Retinal pigment epithelial cell (primary cell): ENCODE measurements at regions not wholly inside any gene's neighbourhood (a gene's known extent, or its start where the extent isn't known, plus 50 kb on each side); places are given as distances from the start of the nearest gene placed in this dataset.

Experiments
- DNase-seq: peaks from one replicate; pipeline ENCODE4 v3.0.0-alpha.2; 2010; ENCODE audit warnings: low read depth
- H3K4me3 ChIP-seq: 2 replicates; pipeline ENCODE4 v1.5.1; 2011; ENCODE audit warnings: mild to moderate bottlenecking, low read length, control low read depth, moderate library complexity
- TF ChIP-seq, protein P1 (sequence below): conservative IDR thresholded peaks from 2 replicates; pipeline ENCODE4 v1.5.1; 2011; ENCODE audit warnings: low read depth, low read length, control low read depth, inconsistent platforms

DNA sequence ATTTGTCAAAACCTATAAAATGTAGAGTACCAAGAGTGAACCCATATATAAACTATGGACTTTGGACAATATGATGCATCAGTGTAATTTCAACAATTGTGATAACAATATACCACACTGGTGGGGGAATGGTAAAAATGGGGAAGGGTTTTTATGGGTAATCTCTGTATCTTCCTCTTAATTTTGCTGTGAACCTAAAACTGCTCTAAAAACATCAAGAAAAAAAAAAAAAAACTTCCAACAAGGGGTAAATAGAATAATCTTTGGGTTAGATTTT lies 592.0 kb upstream of the ADGRB3 start:
- TF ChIP-seq, protein P1, sequence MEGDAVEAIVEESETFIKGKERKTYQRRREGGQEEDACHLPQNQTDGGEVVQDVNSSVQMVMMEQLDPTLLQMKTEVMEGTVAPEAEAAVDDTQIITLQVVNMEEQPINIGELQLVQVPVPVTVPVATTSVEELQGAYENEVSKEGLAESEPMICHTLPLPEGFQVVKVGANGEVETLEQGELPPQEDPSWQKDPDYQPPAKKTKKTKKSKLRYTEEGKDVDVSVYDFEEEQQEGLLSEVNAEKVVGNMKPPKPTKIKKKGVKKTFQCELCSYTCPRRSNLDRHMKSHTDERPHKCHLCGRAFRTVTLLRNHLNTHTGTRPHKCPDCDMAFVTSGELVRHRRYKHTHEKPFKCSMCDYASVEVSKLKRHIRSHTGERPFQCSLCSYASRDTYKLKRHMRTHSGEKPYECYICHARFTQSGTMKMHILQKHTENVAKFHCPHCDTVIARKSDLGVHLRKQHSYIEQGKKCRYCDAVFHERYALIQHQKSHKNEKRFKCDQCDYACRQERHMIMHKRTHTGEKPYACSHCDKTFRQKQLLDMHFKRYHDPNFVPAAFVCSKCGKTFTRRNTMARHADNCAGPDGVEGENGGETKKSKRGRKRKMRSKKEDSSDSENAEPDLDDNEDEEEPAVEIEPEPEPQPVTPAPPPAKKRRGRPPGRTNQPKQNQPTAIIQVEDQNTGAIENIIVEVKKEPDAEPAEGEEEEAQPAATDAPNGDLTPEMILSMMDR = no peak
- DNase-seq = no peak

DNA sequence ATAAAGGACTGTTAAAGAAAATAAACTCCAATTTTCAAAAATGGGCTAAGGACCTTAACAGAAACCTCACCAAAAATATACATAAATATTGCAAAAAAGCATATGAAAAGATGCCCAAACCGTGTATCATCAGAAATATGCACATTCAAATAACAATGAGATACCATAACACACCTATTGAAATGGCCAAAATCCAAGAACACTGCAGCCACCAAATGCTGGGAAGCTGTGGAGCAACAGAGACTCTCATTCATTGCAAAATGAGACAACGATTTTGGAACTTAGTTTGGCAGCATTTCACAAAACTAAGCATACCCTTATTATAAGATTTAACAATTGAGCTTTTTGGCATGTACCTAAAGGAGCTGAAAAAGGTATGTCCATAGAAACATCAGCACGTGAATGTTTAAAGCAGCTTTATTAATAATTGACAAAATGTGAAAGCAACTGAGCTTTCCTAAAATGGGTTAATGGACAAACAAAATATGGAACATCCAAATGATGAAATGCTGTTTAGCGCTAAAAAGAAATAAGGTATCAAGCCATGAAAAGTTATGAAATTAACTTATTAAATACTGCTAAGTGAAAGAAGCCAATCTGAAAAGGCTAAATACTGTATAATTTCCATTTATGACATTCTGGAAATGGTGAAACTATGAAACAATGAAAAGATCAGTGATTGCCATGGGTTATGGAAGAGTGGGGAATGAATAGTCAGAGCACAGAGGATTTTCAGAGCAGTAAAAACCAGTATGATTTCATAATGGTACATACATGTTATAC lies 592.6 kb upstream of the ADGRB3 start:
- DNase-seq = no peak
- no peak overlapping the region for H3K4me3 ChIP-seq
- TF ChIP-seq, protein P1 = no peak

More for the DNA sequence above, 592.0 kb upstream of the ADGRB3 start:
- H3K4me3 ChIP-seq = no peak overlapping the region

DNA sequence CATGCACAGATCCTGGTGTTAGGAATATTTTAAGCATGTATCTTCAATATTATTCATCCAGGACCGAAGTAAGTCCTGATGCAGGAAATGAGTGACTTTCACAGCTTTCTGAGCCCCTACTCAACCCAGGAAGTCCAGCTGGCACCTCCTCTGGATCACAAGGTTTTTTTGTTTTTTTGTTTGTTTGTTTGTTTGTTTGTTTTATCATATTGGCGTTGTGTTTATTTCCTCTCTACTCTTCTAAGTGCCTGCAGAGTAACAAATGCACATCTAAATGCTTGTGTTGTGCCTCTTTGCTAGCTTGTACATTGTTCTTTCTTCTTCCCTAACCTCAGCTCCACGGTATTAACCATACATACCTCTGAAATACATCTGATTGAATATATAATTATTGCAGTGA lies 594.3 kb upstream of the ADGRB3 start:
- H3K4me3 ChIP-seq = no peak overlapping the region
- TF ChIP-seq, protein P1 = no peak
- no peak for DNase-seq

DNA sequence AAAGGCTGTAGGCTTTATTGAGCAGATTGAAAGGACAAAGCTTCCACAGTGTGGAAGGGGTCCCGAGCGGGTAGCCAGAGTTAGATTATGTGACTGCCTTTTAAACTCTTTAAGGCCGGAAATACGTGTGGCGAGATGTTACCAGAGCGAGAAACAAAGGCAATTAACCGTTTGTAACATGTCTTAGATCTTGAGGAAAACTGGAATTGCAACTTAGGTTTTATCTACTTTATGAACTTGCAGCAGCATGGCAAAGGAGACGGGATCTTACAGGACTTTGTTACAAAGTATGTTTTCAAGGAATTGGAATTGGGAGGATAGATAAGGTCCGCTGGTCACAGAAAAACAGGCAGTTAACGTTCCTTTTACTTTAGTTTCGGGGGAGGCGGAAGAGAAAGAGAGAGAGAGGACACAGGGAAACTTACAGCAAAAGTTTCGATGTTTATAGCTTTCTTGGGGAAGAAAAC lies 594.7 kb upstream of the ADGRB3 start:
- TF ChIP-seq, protein P1 = no peak
- H3K4me3 ChIP-seq = no peak overlapping the region
- no peak for DNase-seq

DNA sequence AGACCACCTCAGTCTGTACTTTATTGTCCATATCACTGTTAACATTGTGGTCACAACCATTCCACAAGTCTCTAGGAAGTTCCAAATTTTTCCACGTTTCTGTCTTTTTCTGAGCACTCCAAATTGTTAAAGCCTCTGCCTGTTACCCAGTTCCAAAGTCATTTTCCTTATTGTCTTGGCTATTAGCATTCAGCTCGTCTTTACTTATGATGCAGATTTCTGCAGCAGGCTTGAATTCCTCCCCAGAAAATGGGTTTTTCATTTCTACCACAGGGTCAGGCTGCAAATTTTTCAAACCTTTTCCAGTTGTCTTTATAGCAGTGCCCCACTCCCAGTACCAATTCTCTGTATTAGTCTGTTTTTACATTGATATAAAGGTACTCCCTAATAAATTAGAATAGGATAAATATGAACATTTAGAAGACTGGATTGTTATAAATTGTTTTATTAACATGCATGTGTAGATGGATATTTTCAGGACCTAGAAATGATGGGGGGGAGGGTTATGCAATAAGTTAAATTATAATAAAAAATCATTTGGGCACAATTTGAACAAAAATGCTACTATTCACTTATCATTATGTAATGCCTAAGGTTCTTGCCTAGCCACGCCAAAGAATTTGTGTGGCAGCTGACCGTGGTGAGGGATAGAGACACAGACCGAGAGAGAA lies 595.3 kb upstream of the ADGRB3 start:
- DNase-seq = no peak
- H3K4me3 ChIP-seq = no peak overlapping the region
- TF ChIP-seq, protein P1 = no peak

DNA sequence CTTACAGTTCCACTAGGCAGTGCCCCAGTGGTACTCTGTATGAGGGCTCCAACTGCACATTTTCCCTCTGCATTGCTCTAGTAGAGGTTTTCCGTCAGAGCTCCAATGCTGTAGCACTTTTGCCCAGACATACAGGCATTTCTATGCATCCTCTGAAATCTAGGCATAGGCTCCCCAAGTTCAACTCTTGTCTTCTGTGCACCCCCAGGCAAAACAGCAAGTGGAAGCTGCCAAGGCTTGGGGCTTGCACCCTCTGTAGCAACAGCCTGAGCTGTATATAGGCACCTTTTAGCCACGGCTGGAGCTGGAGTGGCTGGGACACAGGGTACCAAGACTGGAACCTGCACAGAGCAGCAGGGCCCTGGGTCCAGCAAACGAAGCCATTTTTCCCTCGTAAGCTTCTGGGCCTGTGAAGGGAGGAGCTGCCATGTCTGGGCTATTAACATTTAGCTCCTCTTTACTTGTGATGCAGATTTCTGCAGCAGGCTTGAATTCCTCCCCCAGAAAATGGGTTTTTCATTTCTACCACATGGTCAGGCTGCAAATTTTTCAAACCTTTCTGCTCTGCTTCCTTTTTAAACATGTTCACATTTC lies 596.2 kb upstream of the ADGRB3 start:
- no peak for DNase-seq
- TF ChIP-seq, protein P1 = no peak
- no peak overlapping the region for H3K4me3 ChIP-seq
